HEK293 (cell line): ENCODE measurements at regions not wholly inside any gene's neighbourhood (a gene's known extent, or its start where the extent isn't known, plus 50 kb on each side); places are given as distances from the start of the nearest gene placed in this dataset.

ENCODE experiments used
- CTCF ChIA-PET: fragments of 350-600 bp; formaldehyde crosslinking; extraction: SDS; loops from one replicate; lab custom pipeline; 2021; ENCODE audit warnings: antibody characterized with exemption; lab: Yijun Ruan, JAX
- POLR2A ChIA-PET: fragments of 300-600 bp; formaldehyde crosslinking; extraction: SDS; loops from one replicate; lab custom pipeline; 2020; ENCODE audit warnings: antibody characterized with exemption, inconsistent platforms; lab: Yijun Ruan, JAX
- H3K27ac ChIP-seq: fragments of 200-500 bp; sonication (Bioruptor generic); 2 replicates; pipeline ENCODE4 v1.5.1; 2014; ENCODE audit warnings: low read depth, low read length, control low read depth, inconsistent platforms; ENCODE audit errors: extremely low read depth
- H3K36me3 ChIP-seq, 2 experiments: fragments of 200-500 bp in 1 of 2; sonication (Bioruptor generic) in 1 of 2; 1 replicate in 1 of 2; 2 replicates in 1 of 2; pipeline ENCODE4 v1.5.1; 2014 to 2017; ENCODE audit warnings: inconsistent platforms in 2 of 2, low read length in 2 of 2; ENCODE audit not compliant: control insufficient read depth in 2 of 2, insufficient read depth in 1 of 2
- H3K4me1 ChIP-seq: fragments of 200-500 bp; sonication (Bioruptor generic); 2 replicates; pipeline ENCODE4 v1.5.1; 2014; ENCODE audit warnings: mild to moderate bottlenecking, low read length, inconsistent platforms; ENCODE audit not compliant: control insufficient read depth, insufficient read depth
- H3K4me3 ChIP-seq: 2 replicates; pipeline ENCODE4 v1.5.1; 2011; ENCODE audit warnings: low read depth, mild to moderate bottlenecking, control low read depth, low read length, moderate library complexity
- H3K9me3 ChIP-seq: fragments of 200-500 bp; sonication (Bioruptor generic); 2 replicates; pipeline ENCODE4 v1.5.1; 2014; ENCODE audit warnings: low read depth, low read length, inconsistent platforms; ENCODE audit not compliant: control insufficient read depth, insufficient read depth
- HOXD13 ChIP-seq: sonication (generic); formaldehyde crosslinking; IDR thresholded peaks from 2 replicates; pipeline ENCODE4 v1.8.0; 2022; ENCODE audit warnings: missing genetic modification reagents, borderline replicate concordance
- RBAK ChIP-seq: fragments of 450-650 bp; formaldehyde crosslinking; IDR thresholded peaks from 2 replicates; pipeline ENCODE4 v1.5.1; 2016; ENCODE audit warnings: missing biosample characterization, missing genetic modification characterization
- ZBTB8A ChIP-seq: fragments of 450-650 bp; formaldehyde crosslinking; IDR thresholded peaks from 2 replicates; pipeline ENCODE4 v1.5.1; 2016; ENCODE audit warnings: missing biosample characterization, missing genetic modification characterization
- ZEB2 ChIP-seq: fragments of 450-650 bp; formaldehyde crosslinking; IDR thresholded peaks from 2 replicates; pipeline ENCODE4 v1.5.1; 2016; ENCODE audit warnings: missing biosample characterization, missing genetic modification characterization
- ZFP3 ChIP-seq: fragments of 450-650 bp; formaldehyde crosslinking; IDR thresholded peaks from 2 replicates; pipeline ENCODE4 v1.5.1; 2016; ENCODE audit warnings: low read depth, missing biosample characterization, missing genetic modification characterization
- ZNF140 ChIP-seq: fragments of 450-650 bp; formaldehyde crosslinking; IDR thresholded peaks from 2 replicates; pipeline ENCODE4 v1.5.1; 2016; ENCODE audit warnings: missing biosample characterization, missing genetic modification characterization
- ZNF19 ChIP-seq: fragments of 450-650 bp; formaldehyde crosslinking; IDR thresholded peaks from 2 replicates; pipeline ENCODE4; 2016; ENCODE audit warnings: missing biosample characterization, missing genetic modification characterization, low read depth
- ZNF2 ChIP-seq: fragments of 450-650 bp; formaldehyde crosslinking; IDR thresholded peaks from 2 replicates; pipeline ENCODE4 v1.5.1; 2016; ENCODE audit warnings: missing biosample characterization, missing genetic modification characterization
- ZNF239 ChIP-seq: fragments of 450-650 bp; formaldehyde crosslinking; IDR thresholded peaks from 2 replicates; pipeline ENCODE4 v1.5.1; 2016; ENCODE audit warnings: missing biosample characterization, missing genetic modification characterization
- ZNF266 ChIP-seq: fragments of 450-650 bp; formaldehyde crosslinking; IDR thresholded peaks from 2 replicates; pipeline ENCODE4 v1.5.1; 2016; ENCODE audit warnings: missing biosample characterization, missing genetic modification characterization, low read depth
- ZNF335 ChIP-seq: fragments of 450-650 bp; formaldehyde crosslinking; conservative IDR thresholded peaks from 2 replicates; pipeline ENCODE4 v1.5.1; 2016; ENCODE audit warnings: missing biosample characterization, missing genetic modification characterization
- ZNF426 ChIP-seq: fragments of 450-650 bp; formaldehyde crosslinking; IDR thresholded peaks from 2 replicates; pipeline ENCODE4 v1.5.1; 2017; ENCODE audit warnings: missing biosample characterization, missing genetic modification characterization, mild to moderate bottlenecking, inconsistent platforms, moderate library complexity
- ZNF501 ChIP-seq: fragments of 450-650 bp; formaldehyde crosslinking; IDR thresholded peaks from 2 replicates; pipeline ENCODE4 v1.5.1; 2016; ENCODE audit warnings: missing biosample characterization, missing genetic modification characterization
- ZNF514 ChIP-seq: fragments of 450-650 bp; formaldehyde crosslinking; IDR thresholded peaks from 2 replicates; pipeline ENCODE4 v1.5.1; 2016; ENCODE audit warnings: missing biosample characterization, missing genetic modification characterization
- ZNF701 ChIP-seq: fragments of 450-650 bp; formaldehyde crosslinking; IDR thresholded peaks from 2 replicates; pipeline ENCODE4 v1.5.1; 2016; ENCODE audit warnings: missing biosample characterization, missing genetic modification characterization
- ZNF776 ChIP-seq: fragments of 450-650 bp; formaldehyde crosslinking; IDR thresholded peaks from 2 replicates; pipeline ENCODE4 v1.5.0; 2017; ENCODE audit warnings: missing biosample characterization, missing genetic modification characterization, borderline replicate concordance
- ZNF791 ChIP-seq: fragments of 450-650 bp; formaldehyde crosslinking; IDR thresholded peaks from 2 replicates; pipeline ENCODE4 v1.5.1; 2016; ENCODE audit warnings: missing biosample characterization, missing genetic modification characterization
- ZNF837 ChIP-seq: fragments of 450-650 bp; formaldehyde crosslinking; IDR thresholded peaks from 2 replicates; pipeline ENCODE4 v1.5.1; 2016; ENCODE audit warnings: missing biosample characterization, missing genetic modification characterization
- ZSCAN23 ChIP-seq: fragments of 450-650 bp; formaldehyde crosslinking; IDR thresholded peaks from 2 replicates; pipeline ENCODE4 v1.5.1; 2016; ENCODE audit warnings: missing biosample characterization, missing genetic modification characterization
- TF ChIP-seq, protein P1 (sequence below): fragments of 450-650 bp; formaldehyde crosslinking; IDR thresholded peaks from 2 replicates; pipeline ENCODE4 v1.5.1; 2017; ENCODE audit warnings: missing biosample characterization, missing genetic modification characterization
- TF ChIP-seq, protein P2 (sequence below): fragments of 450-650 bp; formaldehyde crosslinking; IDR thresholded peaks from 2 replicates; pipeline ENCODE4 v1.5.1; 2016; ENCODE audit warnings: missing biosample characterization, missing genetic modification characterization
- TF ChIP-seq, protein P3 (sequence below): fragments of 450-650 bp; formaldehyde crosslinking; IDR thresholded peaks from 2 replicates; pipeline ENCODE4 v1.5.1; 2016; ENCODE audit warnings: missing biosample characterization, missing genetic modification characterization
- TF ChIP-seq, protein P4 (sequence below): fragments of 450-650 bp; formaldehyde crosslinking; IDR thresholded peaks from 2 replicates; pipeline ENCODE4 v1.5.1; 2016; ENCODE audit warnings: missing biosample characterization, missing genetic modification characterization
- TF ChIP-seq, protein P5 (sequence below): fragments of 450-650 bp; formaldehyde crosslinking; IDR thresholded peaks from 2 replicates; pipeline ENCODE4 v1.5.1; 2016; ENCODE audit warnings: missing biosample characterization, missing genetic modification characterization

DNA sequence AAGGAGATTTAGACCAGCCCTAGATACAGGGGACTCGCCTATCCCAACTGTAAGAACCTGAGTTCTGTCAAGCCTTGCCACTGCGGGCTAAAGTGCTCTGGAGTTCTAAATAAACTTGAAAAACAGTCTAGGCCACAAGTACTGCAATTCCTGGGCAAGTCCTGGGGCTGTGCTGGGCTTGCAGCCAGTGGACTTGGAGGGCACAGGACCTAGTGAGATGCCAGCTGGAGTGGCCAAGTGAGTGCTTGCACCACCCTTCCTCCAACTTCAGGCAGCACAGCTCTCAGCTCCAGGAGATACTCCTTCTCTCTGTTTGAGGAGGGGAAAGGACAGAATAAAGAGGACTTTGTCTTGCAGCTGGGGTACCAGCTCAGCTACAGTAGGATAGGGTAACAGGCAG lies 307.6 kb upstream of the FBXO33 start (continued):
- TF ChIP-seq, protein P1, sequence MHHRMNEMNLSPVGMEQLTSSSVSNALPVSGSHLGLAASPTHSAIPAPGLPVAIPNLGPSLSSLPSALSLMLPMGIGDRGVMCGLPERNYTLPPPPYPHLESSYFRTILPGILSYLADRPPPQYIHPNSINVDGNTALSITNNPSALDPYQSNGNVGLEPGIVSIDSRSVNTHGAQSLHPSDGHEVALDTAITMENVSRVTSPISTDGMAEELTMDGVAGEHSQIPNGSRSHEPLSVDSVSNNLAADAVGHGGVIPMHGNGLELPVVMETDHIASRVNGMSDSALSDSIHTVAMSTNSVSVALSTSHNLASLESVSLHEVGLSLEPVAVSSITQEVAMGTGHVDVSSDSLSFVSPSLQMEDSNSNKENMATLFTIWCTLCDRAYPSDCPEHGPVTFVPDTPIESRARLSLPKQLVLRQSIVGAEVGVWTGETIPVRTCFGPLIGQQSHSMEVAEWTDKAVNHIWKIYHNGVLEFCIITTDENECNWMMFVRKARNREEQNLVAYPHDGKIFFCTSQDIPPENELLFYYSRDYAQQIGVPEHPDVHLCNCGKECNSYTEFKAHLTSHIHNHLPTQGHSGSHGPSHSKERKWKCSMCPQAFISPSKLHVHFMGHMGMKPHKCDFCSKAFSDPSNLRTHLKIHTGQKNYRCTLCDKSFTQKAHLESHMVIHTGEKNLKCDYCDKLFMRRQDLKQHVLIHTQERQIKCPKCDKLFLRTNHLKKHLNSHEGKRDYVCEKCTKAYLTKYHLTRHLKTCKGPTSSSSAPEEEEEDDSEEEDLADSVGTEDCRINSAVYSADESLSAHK, result no peak
- TF ChIP-seq ZNF514 (tag by site-specific recombination) (no peak), ZNF266 (tag by site-specific recombination) (no peak), ZFP3 (tag by site-specific recombination) (no peak)

DNA sequence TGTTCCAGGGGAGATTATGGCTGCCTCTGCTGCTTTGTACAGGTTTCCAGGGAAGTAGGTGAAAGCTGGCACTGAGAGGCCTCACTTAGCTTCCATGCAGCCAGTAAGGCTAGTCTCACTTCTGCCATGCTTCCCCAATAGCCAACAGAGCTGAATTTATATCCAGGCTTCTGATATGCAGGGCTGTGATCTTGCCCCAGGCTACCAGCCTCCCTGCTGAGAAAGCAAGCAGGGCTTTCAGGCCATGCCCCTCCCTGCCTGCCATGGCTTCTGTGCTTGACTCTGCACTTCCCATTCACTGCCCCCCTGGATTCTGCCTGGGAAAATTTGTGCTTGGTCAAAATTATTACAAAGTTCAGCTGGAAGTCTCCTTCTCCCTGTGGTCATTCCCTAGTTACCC lies 302.1 kb upstream of the FBXO33 start:
- TF ChIP-seq ZEB2 (tag by site-specific recombination) (no peak), ZNF2 (tag by site-specific recombination) (no peak), ZSCAN23 (no peak), ZNF776 (tag by site-specific recombination) (no peak), ZNF239 (no peak), ZBTB8A (tag by site-specific recombination) (no peak), ZNF791 (no peak), ZNF19 (tag by site-specific recombination) (no peak), ZNF701 (no peak), RBAK (no peak), ZNF501 (tag by site-specific recombination) (no peak)
- TF ChIP-seq, protein P2, sequence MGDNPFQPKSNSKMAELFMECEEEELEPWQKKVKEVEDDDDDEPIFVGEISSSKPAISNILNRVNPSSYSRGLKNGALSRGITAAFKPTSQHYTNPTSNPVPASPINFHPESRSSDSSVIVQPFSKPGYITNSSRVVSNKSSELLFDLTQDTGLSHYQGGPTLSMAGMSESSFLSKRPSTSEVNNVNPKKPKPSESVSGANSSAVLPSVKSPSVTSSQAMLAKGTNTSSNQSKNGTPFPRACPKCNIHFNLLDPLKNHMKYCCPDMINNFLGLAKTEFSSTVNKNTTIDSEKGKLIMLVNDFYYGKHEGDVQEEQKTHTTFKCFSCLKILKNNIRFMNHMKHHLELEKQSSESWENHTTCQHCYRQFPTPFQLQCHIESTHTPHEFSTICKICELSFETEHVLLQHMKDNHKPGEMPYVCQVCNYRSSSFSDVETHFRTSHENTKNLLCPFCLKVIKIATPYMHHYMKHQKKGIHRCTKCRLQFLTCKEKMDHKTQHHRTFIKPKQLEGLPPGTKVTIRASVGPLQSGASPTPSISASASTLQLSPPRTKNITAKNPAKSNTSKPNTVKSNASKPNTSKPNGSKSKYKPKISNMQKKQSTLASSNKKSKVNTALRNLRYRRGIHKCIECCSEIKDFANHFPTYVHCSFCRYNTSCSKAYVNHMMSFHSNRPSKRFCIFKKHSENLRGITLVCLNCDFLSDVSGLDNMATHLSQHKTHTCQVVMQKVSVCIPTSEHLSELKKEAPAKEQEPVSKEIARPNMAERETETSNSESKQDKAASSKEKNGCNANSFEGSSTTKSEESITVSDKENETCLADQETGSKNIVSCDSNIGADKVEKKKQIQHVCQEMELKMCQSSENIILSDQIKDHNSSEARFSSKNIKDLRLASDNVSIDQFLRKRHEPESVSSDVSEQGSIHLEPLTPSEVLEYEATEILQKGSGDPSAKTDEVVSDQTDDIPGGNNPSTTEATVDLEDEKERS (tag by site-specific recombination), result no peak
- TF ChIP-seq, protein P3, sequence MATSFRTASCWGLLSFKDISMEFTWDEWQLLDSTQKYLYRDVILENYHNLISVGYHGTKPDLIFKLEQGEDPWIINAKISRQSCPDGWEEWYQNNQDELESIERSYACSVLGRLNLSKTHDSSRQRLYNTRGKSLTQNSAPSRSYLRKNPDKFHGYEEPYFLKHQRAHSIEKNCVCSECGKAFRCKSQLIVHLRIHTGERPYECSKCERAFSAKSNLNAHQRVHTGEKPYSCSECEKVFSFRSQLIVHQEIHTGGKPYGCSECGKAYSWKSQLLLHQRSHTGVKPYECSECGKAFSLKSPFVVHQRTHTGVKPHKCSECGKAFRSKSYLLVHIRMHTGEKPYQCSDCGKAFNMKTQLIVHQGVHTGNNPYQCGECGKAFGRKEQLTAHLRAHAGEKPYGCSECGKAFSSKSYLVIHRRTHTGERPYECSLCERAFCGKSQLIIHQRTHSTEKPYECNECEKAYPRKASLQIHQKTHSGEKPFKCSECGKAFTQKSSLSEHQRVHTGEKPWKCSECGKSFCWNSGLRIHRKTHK (tag by site-specific recombination), result no peak
- TF ChIP-seq, protein P4, sequence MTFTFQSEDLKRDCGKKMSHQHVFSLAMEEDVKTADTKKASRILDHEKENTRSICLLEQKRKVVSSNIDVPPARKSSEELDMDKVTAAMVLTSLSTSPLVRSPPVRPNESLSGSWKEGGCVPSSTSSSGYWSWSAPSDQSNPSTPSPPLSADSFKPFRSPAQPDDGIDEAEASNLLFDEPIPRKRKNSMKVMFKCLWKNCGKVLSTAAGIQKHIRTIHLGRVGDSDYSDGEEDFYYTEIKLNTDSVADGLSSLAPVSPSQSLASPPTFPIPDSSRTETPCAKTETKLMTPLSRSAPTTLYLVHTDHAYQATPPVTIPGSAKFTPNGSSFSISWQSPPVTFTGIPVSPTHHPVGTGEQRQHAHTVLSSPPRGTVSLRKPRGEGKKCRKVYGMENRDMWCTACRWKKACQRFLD, result no peak
- ChIA-PET CTCF (no interaction called here), POLR2A (no interaction called here)

DNA sequence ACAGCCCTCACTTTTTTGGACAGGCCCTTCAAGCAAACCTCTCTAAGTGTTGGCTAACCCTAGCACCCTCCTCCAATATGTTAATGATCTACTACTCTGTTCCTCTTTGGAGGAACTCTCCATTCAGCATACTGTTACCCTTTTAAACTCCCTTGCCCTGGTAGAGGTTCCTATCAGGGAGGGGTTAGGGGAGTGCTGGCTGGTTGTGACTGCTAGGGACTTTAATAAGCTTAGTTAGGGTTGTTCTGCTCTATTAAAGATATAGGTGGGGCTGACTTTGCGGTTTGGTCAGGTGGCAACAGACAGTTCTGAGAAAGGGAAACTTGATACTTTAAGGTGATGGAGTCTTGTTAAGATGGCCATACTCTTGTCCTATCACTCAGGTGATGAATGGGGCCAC lies 301.5 kb upstream of the FBXO33 start:
- ChIA-PET CTCF (no interaction called here), POLR2A (no interaction called here)
- no peak overlapping the region for H3K27ac ChIP-seq
- H3K9me3 ChIP-seq, result no peaks in the 10 kb centered on the region
- H3K4me3 ChIP-seq, result no peak overlapping the region
- H3K4me1 ChIP-seq, result no peaks in the 10 kb centered on the region
- no peaks in the 10 kb centered on the region for H3K36me3 ChIP-seq
- no peak for TF ChIP-seq ZNF837 (tag by site-specific recombination)
- TF ChIP-seq HOXD13, result no peak
- TF ChIP-seq, protein P5, sequence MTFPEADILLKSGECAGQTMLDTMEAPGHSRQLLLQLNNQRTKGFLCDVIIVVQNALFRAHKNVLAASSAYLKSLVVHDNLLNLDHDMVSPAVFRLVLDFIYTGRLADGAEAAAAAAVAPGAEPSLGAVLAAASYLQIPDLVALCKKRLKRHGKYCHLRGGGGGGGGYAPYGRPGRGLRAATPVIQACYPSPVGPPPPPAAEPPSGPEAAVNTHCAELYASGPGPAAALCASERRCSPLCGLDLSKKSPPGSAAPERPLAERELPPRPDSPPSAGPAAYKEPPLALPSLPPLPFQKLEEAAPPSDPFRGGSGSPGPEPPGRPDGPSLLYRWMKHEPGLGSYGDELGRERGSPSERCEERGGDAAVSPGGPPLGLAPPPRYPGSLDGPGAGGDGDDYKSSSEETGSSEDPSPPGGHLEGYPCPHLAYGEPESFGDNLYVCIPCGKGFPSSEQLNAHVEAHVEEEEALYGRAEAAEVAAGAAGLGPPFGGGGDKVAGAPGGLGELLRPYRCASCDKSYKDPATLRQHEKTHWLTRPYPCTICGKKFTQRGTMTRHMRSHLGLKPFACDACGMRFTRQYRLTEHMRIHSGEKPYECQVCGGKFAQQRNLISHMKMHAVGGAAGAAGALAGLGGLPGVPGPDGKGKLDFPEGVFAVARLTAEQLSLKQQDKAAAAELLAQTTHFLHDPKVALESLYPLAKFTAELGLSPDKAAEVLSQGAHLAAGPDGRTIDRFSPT (tag by site-specific recombination), result no peak
- TF ChIP-seq ZNF335 (tag by site-specific recombination), result no peak
- TF ChIP-seq ZNF426, result no peak
- TF ChIP-seq ZNF140 (tag by site-specific recombination), result no peak

More for the DNA sequence above, 302.1 kb upstream of the FBXO33 start:
- Histone ChIP-seq H3K27ac (no peak overlapping the region), H3K36me3 (no peaks in the 10 kb centered on the region), H3K4me3 (no peak overlapping the region), H3K4me1 (no peaks in the 10 kb centered on the region), H3K9me3 (no peaks in the 10 kb centered on the region)
